ENCODE measurements at regions not wholly inside any gene's neighbourhood (a gene's known extent, or its start where the extent isn't known, plus 50 kb on each side); places are given as distances from the start of the nearest gene placed in this dataset.
"Not testable (repeated sequence)": the region's sequence is repeated elsewhere in the genome, so short reads cannot be mapped to it uniquely, and the experiment has no call there.

GRCh38 chr6:134821928-134822864, 127.7 kb downstream of the ALDH8A1 start:
- no peak for DNase-seq (ENCODE audit: low read depth)

DNA sequence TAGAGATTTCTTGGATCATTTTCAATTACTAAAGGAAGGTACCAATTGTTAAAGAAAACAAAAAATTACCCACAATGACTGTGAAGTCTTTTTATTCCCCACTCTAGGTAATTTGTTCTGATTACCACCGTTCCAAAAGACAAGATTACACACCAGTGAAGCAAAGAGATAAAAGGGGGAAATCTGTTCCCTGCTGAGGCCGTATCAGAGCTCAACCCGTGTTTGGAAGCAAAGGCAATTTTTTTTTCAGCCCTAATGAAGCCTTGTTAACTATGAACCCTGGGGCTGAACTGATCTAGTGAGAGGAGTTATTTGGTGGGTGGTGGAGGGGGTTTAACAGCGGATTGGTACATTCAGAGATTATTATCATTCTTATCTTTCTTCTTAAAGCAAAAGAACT, 128.5 kb downstream of the ALDH8A1 start:
- DNase-seq (ENCODE audit: low read depth) = no peak

DNA sequence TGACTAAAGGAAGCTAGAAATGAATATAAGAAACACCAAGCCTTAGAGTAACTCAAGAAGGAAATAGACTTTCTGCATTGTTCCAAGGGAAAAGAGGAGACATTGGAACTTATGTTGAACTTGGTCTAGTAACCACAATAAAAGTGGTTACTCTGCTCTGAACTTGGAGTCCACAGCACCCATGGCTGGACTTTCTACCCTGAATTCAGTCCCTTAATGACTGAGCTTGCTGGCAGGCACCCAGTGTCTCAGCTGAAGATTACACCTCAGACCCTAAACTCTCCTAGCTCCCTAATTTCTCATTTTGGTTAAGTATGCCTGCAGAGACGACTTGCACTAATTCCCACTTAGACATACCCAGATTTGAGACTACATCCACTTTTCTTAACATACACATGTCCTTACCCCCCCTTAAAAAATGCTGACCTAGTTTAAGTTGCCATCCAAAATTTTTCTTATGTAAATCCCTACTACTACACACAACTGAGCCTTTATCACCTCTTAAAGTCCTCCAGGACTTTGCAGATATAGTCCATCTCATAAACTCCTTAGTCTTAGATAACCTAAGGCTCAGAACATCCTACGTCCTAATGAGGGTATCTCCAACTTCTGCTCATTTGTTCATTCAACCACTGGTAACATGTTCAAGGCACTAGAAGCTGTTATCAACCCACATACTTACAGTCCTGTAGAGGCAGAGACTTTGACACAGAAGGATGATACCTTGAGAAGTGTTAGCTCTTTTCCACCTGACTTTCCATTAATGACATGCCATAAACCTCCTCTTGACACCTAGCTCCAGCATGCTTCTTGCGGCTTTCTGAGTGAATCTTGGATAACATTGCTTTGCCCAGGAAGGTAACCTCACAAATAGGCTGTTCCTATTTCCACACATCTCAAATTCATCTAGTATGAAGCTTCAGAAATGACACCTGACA, 129.8 kb downstream of the ALDH8A1 start:
- DNase-seq (ENCODE audit: low read depth) = no peak

DNA sequence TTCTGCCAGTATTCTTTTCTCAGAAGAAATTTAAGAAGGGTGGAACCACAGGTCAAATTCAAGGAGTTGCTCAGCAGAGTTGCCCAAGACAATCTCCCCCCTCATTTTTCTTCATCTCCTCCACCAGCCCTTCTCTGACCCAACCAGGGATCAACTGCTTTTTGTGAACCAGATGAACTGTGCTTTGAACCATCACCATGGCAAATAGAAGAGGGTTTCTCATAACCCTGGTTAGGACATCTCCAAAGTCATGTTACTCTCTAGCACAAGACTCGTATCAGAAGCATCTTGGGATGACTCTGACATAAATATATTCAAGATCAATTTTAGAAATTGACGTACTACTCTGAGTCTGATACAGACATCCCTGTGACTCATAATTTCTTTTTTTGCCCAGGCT, 130.7 kb downstream of the ALDH8A1 start:
- no peak for DNase-seq (ENCODE audit: low read depth)

- no peak for DNase-seq (ENCODE audit: low read depth)
Measured at GRCh38 chr6:134817448-134817847, 132.5 kb downstream of the ALDH8A1 start.

GRCh38 chr6:134816780-134817179, 133.1 kb downstream of the ALDH8A1 start:
- no peak for DNase-seq (ENCODE audit: low read depth)

- no peak for DNase-seq (ENCODE audit: low read depth)
Measured at GRCh38 chr6:134816300-134816699, 133.6 kb downstream of the ALDH8A1 start.

- no peak for DNase-seq (ENCODE audit: low read depth)
Measured at GRCh38 chr6:134814076-134814695, 135.7 kb downstream of the ALDH8A1 start.

- DNase-seq (ENCODE audit: low read depth) = no peak
Measured at GRCh38 chr6:134813146-134813545, 136.8 kb downstream of the ALDH8A1 start.

DNA sequence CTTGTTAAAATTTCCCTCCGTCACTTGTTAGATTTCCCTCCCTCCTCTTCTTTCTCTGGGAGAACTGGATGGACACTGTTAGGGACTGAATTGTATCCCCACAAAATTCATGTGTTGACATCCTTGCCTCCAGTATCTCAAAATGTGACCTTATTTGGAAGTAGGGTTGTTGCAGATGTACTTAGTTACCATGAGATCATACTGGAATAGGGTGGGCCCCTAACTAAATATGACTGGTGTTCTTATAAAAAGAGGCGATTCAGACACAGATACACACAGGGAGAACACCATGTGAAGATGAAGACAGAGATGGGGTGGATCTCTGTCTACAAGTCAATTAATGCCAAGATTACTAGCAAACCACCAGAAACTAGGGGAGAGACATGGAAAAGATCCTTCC, 139.5 kb downstream of the ALDH8A1 start:
- DNase-seq (ENCODE audit: low read depth) = no peak

GRCh38 chr6:134809130-134809529, 140.8 kb downstream of the ALDH8A1 start:
- no peak for DNase-seq (ENCODE audit: low read depth)

- DNase-seq (ENCODE audit: low read depth) = no peak
Measured at GRCh38 chr6:134806180-134806798, 143.6 kb downstream of the ALDH8A1 start.

DNA sequence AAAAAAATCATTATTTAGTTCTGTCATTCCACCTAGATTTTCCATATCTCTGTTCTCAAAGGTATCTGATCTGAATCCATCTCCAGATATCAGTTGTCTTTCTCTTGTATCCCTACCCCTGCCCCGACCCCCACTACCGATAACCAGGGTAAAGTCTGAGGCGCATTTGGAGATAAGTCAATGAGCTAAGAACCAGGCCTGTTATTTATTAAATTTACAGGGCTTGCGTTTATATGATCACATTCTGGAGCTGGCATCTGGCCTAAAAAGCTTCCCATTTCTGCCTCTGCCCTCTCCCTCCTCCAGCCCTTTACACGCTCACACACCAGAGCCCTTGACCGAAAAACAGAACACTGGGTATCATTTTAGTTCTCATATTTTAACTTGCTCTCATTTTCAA, 144.7 kb downstream of the ALDH8A1 start:
- DNase-seq (ENCODE audit: low read depth) = no peak

DNA sequence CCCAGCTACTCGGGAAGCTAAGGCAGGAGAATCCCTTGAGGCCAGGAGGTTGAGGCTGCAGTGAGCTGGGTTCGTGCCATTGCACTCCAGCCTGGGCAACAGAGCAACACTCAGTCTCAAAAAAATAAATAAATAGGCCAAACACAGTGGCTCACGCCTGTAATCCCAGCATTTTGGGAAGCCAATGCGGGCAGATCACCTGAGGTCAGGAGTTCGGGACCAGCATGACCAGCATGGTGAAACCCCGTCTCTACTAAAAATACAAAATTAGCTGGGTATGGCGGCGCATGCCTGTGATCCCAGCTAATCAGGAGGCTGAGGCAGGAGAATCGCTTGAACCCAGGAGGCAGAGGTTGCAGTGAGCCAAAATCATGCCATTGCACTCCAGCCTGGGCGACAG, 145.6 kb downstream of the ALDH8A1 start:
- not testable (repeated sequence) for DNase-seq (ENCODE audit: low read depth)

GRCh38 chr6:134802426-134803058, 147.4 kb downstream of the ALDH8A1 start:
- no peak for DNase-seq (ENCODE audit: low read depth)

GRCh38 chr6:134797400-134798113, 152.3 kb downstream of the ALDH8A1 start:
- no peak for DNase-seq (ENCODE audit: low read depth)

DNA sequence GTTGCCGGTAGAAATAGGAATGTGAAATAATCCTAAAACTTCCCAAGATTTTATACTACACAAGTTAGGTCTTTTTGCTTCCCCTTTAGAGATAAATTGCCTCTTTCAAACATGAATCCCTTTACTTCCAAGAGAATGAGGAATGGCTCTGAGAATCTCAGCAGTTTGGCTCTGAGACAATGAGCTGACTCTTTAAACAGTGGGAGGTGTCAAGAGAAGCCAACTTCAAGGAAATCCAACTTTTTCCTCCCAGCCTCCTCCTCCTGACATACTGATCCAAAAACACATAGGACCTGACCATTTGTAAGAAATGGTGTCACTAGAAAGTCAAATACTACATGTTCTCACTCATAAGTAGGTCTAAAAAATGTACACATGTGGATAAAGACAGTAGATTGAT, 154.2 kb downstream of the ALDH8A1 start:
- no peak for DNase-seq (ENCODE audit: low read depth)

GRCh38 chr6:134795001-134795400, 154.9 kb downstream of the ALDH8A1 start:
- DNase-seq (ENCODE audit: low read depth) = no peak

DNA sequence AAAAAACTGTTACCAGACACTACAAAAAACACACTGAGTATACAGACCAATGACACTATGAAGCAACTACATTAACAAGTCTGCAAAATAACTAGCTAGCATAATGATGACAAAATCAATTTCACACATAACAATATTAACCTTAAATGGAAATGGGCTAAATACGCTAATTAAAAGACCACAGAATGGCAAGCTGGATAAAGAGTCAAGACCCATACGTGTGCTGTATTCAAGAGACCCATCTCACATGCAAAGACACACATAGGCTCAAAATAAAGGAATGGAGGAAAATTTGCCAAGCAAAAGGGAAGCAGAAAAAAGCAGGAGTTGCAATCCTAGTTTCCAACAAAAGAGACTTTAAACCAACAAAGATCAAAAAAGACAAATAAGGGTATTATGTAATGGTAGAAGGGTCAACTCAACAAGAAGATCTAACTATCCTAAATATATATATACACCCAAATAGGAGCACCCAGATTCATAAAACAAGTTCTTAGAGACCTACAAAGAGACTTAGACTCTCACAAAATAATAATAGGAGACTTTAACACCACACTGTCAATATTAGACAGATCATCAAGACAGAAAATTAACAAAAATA, 158.6 kb downstream of the ALDH8A1 start:
- DNase-seq (ENCODE audit: low read depth) = not testable (repeated sequence)

GRCh38 chr6:134787261-134787877, 162.5 kb downstream of the ALDH8A1 start:
- no peak for DNase-seq (ENCODE audit: low read depth)
